Tibial nerve (tissue), 4 donors: ENCODE measurements at regions not wholly inside any gene's neighbourhood (a gene's known extent, or its start where the extent isn't known, plus 50 kb on each side); places are given as distances from the start of the nearest gene placed in this dataset.

Experiments used
- CTCF ChIP-seq, 5 experiments: fragments of 200-600 bp in 3 of 5; fragments of 450-650 bp in 2 of 5; sonication (generic) in 3 of 5; IDR thresholded peaks; one replicate each; pipeline ENCODE4 v1.5.1; 2016 to 2019; ENCODE audit warnings: antibody characterized with exemption in 5 of 5, mild to moderate bottlenecking in 3 of 5, moderate library complexity in 2 of 5
- EP300 ChIP-seq, 2 donors: sonication (generic); formaldehyde crosslinking; IDR thresholded peaks; one replicate each; pipeline ENCODE4 v1.6.1; 2017; ENCODE audit warnings: antibody characterized with exemption in 2 of 2, mild to moderate bottlenecking in 1 of 2
- POLR2A ChIP-seq, 2 donors: fragments of 450-650 bp; IDR thresholded peaks; one replicate each; pipeline ENCODE4 v1.6.1; 2017; ENCODE audit warnings: antibody characterized with exemption in 2 of 2, mild to moderate bottlenecking in 2 of 2, moderate library complexity in 2 of 2

DNA sequence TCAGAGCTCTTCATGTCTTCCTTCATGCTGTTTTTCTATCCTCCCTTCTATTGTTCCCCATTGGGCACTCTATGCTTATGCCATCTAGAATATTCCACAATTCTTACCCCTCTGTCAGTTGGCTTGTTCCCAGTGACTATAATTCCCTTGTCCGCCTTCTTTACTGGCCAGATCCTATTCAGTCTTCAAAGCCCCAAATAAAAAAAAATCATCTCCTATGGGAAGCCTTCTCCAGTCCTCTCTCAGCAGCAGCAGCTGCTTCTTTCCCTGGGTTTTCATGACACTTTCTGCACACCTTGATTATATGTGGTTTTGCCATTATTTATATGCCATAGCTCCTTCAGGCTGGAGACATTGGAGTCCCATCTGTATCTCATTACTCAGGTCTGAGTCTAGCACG, 54.6 kb upstream of the TNFAIP8 start:
- TF ChIP-seq CTCF (IDR thresholded peaks at IDR 0.05) (no peak), POLR2A (IDR thresholded peaks at IDR 0.05) (no peak), EP300 (IDR thresholded peaks at IDR 0.05) (no peak)
